Dermis microvascular lymphatic vessel endothelial cell (primary cell): ENCODE measurements at regions not wholly inside any gene's neighbourhood (a gene's known extent, or its start where the extent isn't known, plus 50 kb on each side); places are given as distances from the start of the nearest gene placed in this dataset.
A peak's percentile ranks its signal among the peaks of the same experiment; 100 is the strongest.

Experiments
- DNase-seq, 2 donors: peaks; one replicate each; pipeline versions ENCODE4 v3.0.0 to v3.0.0-alpha.2; 2010; ENCODE audit warnings: low read depth in 2 of 2

GRCh38 chr18:77833807-77834206 lies 584.2 kb downstream of the GALR1 start:
- no peak for DNase-seq

GRCh38 chr18:77851802-77852201 lies 602.2 kb downstream of the GALR1 start:
- no peak for DNase-seq

- DNase-seq = no peak
Measured at GRCh38 chr18:77853859-77854258, 604.2 kb downstream of the GALR1 start.

- DNase-seq = no peak
Measured at GRCh38 chr18:77857678-77858655, 608.3 kb downstream of the GALR1 start.

GRCh38 chr18:77859634-77860033 lies 610.0 kb downstream of the GALR1 start:
- DNase-seq = no peak

GRCh38 chr18:77862066-77862757 lies 612.6 kb downstream of the GALR1 start:
- DNase-seq = no peak

- DNase-seq = no peak
Measured at GRCh38 chr18:77865853-77866252, 616.2 kb downstream of the GALR1 start.

GRCh38 chr18:77866351-77866750 lies 616.7 kb downstream of the GALR1 start:
- DNase-seq = no peak

GRCh38 chr18:77870199-77870598 lies 620.6 kb downstream of the GALR1 start:
- DNase-seq = no peak

GRCh38 chr18:77870894-77871293 lies 621.2 kb downstream of the GALR1 start:
- DNase-seq = no peak

- no peak for DNase-seq
Measured at GRCh38 chr18:77872166-77872565, 622.5 kb downstream of the GALR1 start.

GRCh38 chr18:77876319-77876865 lies 626.7 kb downstream of the GALR1 start:
- no peak for DNase-seq

GRCh38 chr18:77879829-77880228 lies 630.2 kb downstream of the GALR1 start:
- DNase-seq = no peak

GRCh38 chr18:77884454-77884853 lies 634.8 kb downstream of the GALR1 start:
- DNase-seq = no peak

- no peak for DNase-seq
Measured at GRCh38 chr18:77894060-77894459, 644.4 kb downstream of the GALR1 start.

GRCh38 chr18:77895250-77895649 lies 645.6 kb downstream of the GALR1 start:
- no peak for DNase-seq

GRCh38 chr18:77896586-77897252 lies 647.1 kb downstream of the GALR1 start:
- no peak for DNase-seq

GRCh38 chr18:77897606-77898005 lies 648.0 kb downstream of the GALR1 start:
- no peak for DNase-seq

GRCh38 chr18:77899972-77900754 lies 650.5 kb downstream of the GALR1 start:
- DNase-seq = peak in 1 of 2 donors; percentile 41

- no peak for DNase-seq
Measured at GRCh38 chr18:77905011-77905410, 655.4 kb downstream of the GALR1 start.

GRCh38 chr18:77905449-77906055 lies 655.9 kb downstream of the GALR1 start:
- DNase-seq = no peak
